ENCODE measurements at regions not wholly inside any gene's neighbourhood (a gene's known extent, or its start where the extent isn't known, plus 50 kb on each side); places are given as distances from the start of the nearest gene placed in this dataset.
A peak's percentile ranks its signal among the peaks of the same experiment; 100 is the strongest.
"Not testable (repeated sequence)": the region's sequence is repeated elsewhere in the genome, so short reads cannot be mapped to it uniquely, and the experiment has no call there.

DNA sequence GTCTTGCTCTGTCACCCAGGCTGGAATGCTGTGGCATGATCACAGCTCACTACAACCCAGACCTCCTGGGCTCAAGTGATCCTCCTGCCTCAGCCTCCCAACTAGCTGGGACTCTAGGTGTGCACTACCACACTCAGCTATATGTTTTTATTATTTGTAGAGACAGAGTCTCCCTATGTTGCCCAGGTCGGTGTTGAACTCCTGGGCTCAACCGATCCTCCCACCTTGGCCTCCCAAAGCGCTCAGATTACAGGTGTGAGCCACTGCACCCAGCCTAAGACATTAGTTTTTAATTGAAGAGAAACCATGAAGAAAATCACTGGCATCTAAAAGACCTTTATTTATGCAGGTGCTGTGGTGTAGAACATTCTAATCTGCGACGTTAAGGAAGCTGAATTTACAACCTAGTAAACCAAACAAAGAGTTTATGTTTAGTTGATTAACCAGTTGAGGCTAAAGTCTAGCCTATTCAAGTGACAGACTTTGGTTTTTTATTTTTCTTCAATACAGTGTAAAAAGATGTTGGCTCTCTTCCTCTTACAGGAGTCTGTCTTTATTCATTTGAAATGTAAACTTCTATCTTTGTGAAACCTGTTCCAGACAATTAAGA lies 52.5 kb upstream of the NBL1 start:
- DNase-seq (ENCODE audit: extremely low read depth in 1 of 2, low read depth in 1 of 2), result no peak

DNA sequence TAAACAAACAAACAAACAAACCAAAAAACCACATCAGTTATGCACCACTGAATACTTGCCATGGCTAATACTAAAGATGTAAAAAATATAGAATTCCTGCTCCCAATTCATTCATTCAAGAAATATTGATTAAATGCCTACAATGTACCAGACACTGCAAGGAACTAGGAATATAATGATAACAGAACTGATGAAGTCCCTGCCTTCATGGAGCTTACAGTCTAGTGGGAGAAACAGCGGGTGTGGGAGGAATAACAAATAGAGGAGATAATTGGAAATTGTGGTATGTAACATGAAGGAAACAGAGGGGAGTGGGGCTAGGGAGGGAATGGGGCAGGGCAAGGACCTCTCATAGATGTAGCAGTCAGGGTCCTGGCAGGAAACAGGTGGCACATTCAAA lies 58.6 kb upstream of the NBL1 start:
- DNase-seq (ENCODE audit: extremely low read depth in 1 of 2, low read depth in 1 of 2), result no peak

DNA sequence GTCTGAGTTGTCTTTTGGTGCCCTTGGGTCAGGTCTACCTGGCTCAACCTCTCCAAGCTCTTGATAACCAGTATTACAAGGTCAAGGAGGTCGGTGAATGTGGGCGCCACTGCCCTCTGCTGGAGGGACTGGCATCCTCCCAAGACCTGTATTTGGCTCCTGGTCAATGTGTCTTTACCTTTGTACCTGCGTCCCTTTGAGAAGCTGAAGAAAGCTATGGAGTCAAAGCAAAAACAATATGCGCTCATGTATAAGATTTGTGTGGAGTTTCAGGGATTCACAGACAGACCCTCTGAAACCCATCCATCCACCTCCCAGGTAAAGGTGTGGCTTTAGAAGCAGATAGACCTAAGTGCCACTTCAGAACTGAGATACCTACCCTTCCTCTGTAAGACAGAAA lies 61.8 kb upstream of the NBL1 start:
- DNase-seq (ENCODE audit: extremely low read depth in 1 of 2, low read depth in 1 of 2), result peak; percentile 42 to 62

DNA sequence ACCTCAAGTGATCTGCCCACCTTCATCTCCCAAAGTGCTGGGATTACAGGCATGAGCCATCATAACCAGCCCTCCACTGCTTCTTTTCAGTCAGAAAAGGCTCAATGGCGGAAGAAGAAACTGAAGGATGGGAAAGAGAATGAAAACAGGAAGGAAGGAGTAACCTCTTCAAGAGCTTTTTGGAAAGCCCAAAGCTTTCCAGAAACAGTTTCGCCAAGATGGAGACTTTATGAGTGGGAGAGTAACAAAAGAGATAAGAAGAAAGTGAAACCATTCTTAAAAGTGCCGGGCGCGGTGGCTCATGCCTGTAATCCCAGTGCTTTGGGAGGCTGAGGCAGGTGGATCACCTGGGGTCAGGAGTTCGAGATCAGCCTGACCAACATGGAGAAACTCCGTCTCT lies 62.7 kb upstream of the NBL1 start:
- no peak for DNase-seq (ENCODE audit: extremely low read depth in 1 of 2, low read depth in 1 of 2)

DNA sequence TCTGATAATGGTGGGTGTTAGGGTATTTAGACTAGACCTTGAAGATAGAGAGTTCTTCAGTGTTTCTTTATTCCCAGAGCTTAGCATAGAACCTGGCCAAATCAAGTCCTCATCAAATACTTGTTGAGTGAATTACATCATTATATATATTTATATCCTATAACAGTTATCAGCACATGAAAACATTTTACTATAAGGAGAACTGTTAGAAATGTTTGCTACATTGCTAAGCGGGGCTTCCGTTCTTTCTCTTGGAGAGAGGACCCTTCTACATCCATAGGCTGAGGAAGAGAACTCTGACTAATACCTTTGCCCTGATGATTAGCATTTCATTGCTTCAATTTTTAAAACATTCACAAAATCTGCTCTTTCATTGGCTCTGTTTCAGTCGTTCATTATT lies 66.5 kb upstream of the NBL1 start:
- DNase-seq (ENCODE audit: extremely low read depth in 1 of 2, low read depth in 1 of 2), result no peak

DNA sequence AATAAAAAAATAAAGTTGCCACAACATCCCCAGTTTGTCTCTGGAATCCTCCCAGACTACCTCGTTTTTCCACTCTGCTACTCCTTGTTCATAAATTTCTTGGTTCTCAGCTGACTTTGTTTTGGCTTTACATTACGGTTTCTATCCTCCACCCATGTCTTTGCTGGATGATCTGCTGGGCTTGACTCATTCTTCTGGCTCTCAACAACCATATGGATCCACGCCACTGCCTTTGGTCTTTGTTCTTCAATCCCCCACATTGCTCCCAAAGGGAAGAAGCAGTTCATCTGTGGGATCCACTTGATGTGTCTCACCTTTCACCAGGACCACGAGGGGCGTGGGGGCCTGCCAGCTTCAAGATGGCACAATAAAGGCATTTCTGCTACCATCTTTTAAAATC lies 67.1 kb upstream of the NBL1 start:
- no peak for DNase-seq (ENCODE audit: extremely low read depth in 1 of 2, low read depth in 1 of 2)

DNA sequence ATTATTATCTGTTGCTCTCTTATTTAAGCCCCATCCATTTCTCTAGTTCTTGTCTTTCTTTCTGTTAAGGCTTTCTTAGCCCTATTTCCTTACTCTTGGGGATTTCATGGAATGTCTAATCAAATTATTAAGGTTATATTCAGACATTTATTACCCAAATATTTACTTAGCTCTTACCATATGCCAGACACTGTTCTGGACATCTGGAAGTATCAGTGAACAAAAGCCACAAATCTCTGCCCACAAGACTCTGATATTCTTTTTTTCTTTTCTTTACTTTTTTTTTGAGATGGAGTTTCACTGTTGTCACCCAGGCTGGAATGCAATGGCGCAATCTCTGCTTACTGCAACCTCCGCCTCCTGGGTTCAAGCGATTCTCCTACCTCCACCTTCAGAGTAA lies 74.3 kb upstream of the NBL1 start:
- no peak for DNase-seq (ENCODE audit: extremely low read depth in 1 of 2, low read depth in 1 of 2)

DNA sequence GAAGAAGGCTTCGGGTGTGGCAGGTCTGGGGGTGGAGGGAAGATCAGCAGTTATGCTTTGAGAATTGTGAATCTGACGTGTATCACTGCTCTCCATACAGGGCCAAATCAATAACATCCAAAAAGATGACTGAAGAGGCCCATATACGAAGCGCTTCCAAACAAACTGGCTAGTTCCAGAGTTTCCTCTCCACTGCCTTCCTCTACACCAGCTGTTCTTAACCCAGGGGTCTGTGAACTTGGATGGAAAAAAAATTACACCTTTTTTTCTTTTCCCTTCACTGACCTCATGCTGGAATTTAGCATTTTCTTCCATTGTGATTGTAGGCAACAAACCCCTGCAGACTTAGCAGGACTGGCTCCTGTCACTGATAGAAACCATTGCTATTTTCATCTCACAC lies 77.1 kb upstream of the NBL1 start:
- no peak for DNase-seq (ENCODE audit: extremely low read depth in 1 of 2, low read depth in 1 of 2)

DNA sequence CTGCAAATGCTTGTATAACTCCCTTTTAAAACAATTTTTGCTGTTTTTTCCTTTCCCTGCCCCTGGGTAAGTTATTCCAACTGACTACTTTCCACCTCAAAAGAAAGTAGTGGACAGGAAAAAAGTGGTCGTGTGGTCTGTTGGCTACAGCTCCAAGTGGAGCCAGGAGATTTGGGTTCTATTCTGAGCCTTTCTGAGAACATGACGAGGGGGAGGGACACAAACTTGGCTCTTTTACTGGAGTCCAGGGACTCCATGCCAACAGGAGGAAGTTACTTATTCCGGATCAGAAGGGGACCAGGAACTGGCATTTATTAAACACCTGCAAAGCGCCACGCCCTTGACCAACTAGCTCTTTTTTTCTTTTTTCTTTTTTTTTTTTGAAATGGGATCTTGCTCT lies 79.0 kb upstream of the CAPZB start:
- DNase-seq (ENCODE audit: extremely low read depth in 1 of 2, low read depth in 1 of 2), result no peak

DNA sequence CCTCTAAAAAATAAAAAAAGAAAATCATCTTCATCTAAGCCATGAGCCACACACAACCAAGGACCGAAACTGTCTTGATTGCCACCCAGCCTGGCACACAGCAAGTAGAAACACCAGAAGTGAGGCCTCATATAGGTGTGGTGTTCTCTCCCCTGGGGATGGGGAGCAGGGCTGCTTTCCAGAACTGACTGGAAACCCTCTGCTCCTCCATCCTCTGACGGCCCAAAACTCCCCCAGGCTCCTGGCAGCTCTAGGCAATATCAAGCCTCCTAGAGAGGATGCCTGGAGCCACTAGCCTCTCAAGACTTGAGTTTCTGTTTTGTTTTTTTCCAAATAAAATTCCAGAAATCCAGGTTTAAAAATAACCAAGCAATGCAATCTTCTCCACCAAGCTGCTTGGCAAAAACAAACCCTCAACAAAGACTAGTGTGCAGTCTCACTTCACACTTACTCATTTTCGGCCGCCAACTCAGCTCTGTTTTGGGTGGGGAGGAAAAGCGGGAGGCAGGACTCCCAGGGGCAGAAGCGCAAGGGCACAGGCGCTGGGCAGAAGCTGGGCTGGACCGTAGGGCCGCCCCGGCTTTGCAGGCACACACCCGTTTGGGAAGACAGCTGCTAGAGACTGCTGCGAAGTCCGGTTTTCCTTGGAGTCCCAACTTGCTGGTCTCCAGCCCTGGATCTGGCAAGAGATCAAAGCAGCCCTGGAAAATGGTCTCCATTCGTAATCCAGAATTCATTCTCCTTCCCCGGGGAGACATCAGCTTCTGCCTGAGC lies 78.2 kb upstream of the CAPZB start:
- DNase-seq (ENCODE audit: extremely low read depth in 1 of 2, low read depth in 1 of 2), result no peak

DNA sequence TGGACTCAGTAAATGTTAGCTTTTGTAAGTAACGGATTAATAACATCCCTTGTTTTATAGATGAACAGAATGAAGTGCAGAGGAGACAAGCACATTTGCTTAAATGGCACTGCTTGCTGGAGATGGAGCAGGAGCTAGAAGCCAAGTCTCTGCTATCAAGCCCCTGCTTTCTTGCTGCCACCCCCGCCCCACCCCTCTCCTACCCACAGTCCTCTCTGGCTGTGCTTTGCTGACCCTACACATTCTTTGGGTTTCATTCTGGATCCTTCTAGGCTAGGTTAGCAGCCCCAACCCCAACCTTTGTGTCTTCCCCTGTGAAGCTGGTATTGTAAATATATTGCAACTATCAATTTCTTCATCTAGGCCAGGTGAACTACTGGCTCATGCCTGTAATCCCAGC lies 77.5 kb upstream of the CAPZB start:
- DNase-seq (ENCODE audit: extremely low read depth in 1 of 2, low read depth in 1 of 2), result no peak

DNA sequence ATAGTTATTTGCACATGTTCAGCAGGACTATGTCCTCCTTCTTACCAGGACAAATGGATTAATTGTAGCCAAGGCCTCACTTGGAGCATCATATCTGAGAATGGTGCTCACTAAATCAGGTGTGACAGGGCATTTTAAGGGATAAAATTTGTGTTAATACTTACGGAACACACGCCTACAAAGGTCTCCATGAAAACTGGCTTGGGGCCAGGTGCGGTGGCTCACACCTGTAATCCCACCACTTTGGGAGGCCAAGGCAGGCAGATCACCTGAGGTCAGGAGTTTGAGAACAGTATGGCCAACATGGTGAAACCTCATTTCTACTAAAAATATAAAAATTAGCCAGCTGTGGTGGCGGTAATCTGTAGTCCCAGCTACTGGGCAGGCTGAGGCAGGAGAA lies 75.1 kb upstream of the CAPZB start:
- DNase-seq (ENCODE audit: extremely low read depth in 1 of 2, low read depth in 1 of 2), result no peak

DNA sequence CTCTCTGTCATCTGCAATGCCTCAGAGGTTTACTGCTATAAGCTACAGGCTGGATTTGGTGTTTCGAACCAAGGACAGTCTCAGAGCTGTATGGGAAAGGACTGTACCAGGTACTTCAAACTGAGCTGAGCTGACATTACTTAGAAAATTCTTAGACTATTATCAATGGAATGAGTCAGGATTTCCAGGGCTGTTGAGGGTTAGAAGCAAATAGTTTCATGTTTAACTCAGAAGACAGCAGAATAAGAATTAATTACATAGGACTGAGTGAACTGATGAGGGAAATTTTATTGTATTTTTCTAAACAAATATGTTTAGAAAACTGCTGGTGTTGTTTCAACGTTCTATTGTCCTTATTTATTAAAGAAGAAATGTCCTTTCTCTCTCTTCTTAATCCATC lies 74.3 kb upstream of the CAPZB start:
- no peak for DNase-seq (ENCODE audit: extremely low read depth in 1 of 2, low read depth in 1 of 2)

DNA sequence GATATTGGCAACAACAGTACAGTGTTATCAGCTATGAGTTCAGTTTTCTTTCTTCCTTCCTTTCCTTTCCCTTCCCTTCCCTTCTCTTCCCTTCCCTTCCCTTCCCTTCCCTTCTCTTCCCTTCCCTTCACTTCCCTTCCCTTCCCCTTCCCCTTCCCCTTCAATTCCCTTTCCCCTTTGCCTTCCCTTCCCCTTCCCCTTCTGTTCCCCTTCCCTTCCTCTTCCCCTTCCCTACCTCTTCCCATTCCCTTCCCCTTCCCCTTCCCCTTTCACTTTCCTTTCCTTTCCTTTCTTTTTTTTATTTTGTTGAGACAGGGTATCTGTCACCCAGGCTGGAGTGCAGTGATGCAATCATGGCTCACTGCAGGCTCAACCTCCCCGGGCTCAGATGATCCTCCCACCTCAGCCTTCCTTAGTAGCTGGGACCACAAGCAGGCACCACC lies 72.3 kb upstream of the CAPZB start:
- no peak for DNase-seq (ENCODE audit: extremely low read depth in 1 of 2, low read depth in 1 of 2)

DNA sequence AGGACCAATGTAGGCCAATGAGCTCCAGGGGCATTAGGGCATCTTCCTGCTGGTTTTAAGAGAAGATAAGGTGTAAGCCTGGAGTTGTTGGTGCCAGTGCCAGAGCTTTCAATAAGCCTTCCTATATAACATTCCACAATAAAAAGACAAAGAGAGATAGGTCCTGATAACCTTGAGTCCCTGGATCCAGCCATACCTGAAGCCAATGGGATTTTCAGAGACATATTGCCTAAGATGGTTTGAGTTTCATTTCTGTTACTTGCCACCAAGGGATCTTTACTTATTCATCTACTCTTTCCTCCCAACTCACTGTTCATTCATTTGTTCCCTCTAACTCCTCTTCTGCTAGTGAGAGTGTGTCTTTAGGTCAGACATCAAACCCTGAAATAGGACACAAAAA lies 68.8 kb upstream of the CAPZB start:
- no peak for DNase-seq (ENCODE audit: extremely low read depth in 1 of 2, low read depth in 1 of 2)

DNA sequence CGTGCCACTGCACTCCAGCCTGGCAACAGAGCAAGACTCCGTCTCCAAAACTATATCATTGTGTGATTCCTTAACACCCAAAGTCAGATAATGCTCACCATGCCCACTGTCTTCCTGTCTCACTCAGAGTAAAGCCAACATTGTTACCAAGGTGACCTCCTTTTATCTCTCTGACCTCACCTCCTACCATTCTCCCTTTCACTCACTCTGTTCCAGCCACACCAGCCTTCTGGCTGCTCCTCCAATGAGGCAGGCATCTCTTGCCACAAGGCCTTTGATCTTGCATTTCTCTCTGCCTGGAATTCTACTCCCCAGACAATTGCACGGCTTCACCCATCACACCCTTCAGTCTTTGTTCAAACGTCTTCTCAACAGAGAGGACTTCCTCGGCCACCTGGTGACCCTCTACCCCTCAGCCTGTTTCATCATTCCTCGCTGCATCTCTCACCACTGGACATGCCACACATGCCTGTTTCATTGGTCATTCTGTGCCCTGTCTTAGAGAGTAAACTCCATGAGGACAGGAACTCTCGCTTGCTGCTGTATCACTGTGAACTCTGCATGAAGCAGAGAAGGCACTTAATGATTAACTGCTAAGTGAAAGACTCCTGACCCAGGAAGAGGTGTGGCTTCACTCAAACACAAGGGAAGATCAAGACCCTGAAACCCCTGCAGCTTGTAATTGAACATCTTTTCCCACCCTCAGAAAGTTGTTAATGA lies 67.1 kb upstream of the CAPZB start:
- DNase-seq (ENCODE audit: extremely low read depth in 1 of 2, low read depth in 1 of 2), result no peak

DNA sequence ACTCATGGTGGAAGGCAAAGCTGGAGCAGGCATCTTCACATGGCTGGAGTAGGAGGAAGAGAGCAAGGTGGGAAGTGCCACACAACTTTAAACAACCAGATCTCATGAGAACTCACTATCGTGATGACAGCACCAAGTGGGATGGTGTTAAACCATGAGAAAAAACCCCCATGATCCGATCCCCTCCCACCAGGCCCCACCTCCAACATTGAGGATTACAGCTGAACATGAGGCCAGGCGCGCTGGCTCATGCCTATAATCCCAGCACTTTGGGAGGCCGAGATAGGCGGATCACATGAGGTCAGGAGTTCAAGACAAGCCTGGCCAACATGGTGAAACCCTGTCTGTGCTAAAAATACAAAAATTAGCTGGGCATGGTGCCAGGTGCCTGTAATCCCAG lies 66.5 kb upstream of the CAPZB start:
- DNase-seq (ENCODE audit: extremely low read depth in 1 of 2, low read depth in 1 of 2), result not testable (repeated sequence)

DNA sequence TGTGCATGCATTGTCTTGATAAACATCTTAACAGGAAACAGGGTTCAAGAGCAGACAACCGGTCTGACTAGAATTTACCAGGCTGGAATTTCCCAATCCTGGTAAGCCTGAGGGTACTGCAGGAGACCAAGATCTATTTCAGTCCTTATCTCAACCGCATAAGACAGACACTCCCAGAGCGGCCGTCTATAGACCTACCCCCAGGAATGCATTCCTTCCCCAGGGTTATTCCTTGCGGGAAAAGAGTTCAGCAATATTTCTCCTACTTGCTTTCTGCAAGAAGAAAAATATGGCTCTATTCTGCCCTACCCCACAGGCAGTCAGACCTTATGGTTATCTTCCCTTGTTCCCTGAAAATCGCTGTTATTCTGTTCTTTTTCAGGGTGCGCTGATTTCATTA lies 65.1 kb upstream of the CAPZB start:
- DNase-seq (ENCODE audit: extremely low read depth in 1 of 2, low read depth in 1 of 2), result not testable (repeated sequence)

DNA sequence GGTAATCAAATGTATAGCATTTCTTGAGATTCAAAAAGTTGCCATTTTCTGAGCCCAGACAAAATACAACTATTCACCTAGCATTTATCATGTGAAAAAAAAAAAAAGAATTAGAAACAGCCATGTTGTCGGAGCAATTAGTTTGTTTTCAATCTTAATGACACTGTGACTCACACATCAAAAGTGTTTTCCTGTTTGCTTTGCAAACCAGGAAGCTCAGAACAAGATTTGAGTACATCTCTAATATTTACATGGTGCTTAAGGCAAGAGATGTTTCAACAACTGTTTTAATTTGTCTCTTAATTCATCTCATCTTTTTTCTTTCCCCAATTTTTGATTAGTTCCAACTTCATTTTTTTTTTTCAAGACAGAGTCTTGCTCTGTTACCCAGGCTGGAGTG lies 62.5 kb upstream of the CAPZB start:
- DNase-seq (ENCODE audit: extremely low read depth in 1 of 2, low read depth in 1 of 2), result no peak

DNA sequence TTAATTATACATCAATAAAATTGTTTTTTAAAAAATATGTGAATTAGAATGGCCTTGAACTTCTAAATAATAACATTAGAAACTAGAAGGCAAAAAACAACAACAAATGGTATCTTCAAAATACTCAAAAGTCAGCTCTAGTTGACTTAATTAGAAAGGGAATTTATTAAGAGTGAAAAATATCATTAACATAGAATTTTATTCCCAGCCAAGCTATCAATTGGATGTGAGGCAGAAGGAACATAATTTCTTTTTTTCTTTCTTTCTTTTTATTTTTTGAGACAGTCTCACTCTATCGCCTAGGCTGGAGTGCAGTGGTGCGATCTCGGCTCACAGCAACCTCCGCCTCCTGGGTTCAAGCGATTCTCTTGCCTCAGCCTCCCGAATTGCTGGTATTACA lies 51.2 kb upstream of the CAPZB start:
- no peak for DNase-seq (ENCODE audit: extremely low read depth in 1 of 2, low read depth in 1 of 2)

DNA sequence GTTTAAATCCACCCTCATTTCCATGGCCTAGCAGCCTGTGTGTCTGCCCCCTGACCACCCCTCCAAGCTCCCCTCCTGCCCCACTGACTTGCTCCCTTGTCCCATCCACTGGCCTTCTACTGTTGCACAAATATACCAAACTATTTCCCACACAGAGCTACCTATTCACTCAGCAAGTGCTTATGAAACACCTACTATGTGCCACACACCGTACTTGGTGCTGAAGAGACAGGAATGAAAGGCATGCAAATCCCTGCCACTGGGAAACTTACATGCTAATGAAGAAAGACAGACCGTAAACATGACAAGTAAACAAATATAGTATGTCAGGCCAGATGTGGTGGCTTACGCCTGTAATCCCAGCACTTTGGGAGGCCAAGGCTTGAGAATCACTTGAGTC lies 49.9 kb upstream of the CAPZB start:
- DNase-seq (ENCODE audit: extremely low read depth in 1 of 2, low read depth in 1 of 2), result no peak

Measured in activated CD8-positive, alpha-beta memory T cell treated with anti-CD3 and anti-CD28 coated beads for 1 hour (primary cell).